WTC11 (cell line): ENCODE measurements at regions not wholly inside any gene's neighbourhood (a gene's known extent, or its start where the extent isn't known, plus 50 kb on each side); places are given as distances from the start of the nearest gene placed in this dataset.

Source experiments
- ATAC-seq: fragments of 200-7000 bp; cut with Tn5 transposase; 2 replicates; pipeline ENCODE4 v1.10.0; 2021; ENCODE audit warnings: mild to moderate bottlenecking, moderate library complexity
- CTCF ChIA-PET: fragments of 300-600 bp; sonication (Branson Sonifier 250); formaldehyde crosslinking; loops from one replicate; lab custom pipeline; 2021; ENCODE audit warnings: antibody characterized with exemption; lab: Charles Lee
- POLR2A ChIA-PET: fragments of 350-600 bp; sonication (Branson Sonifier 250); formaldehyde crosslinking; loops from one replicate; lab custom pipeline; 2021; ENCODE audit warnings: antibody characterized with exemption; lab: Charles Lee
- DNase-seq: peaks from one replicate; pipeline ENCODE4 v3.0.0; 2021; ENCODE audit warnings: low spot score
- H3K27ac Mint-ChIP-seq: 2 replicates; pipeline ENCODE4 v1.8.0; 2021; ENCODE audit warnings: mixed read lengths
- H3K27me3 Mint-ChIP-seq: 2 replicates; pipeline ENCODE4 v1.8.0; 2021; ENCODE audit warnings: low read depth, mild to moderate bottlenecking, moderate library complexity, mixed read lengths
- H3K36me3 Mint-ChIP-seq: 2 replicates; pipeline ENCODE4 v1.8.0; 2021; ENCODE audit warnings: mixed read lengths
- H3K4me1 Mint-ChIP-seq: 2 replicates; pipeline ENCODE4 v1.8.0; 2022; ENCODE audit warnings: mixed read lengths
- H3K4me3 Mint-ChIP-seq: 2 replicates; pipeline ENCODE4 v1.8.0; 2021; ENCODE audit warnings: mild to moderate bottlenecking, moderate library complexity, mixed read lengths
- H3K9me3 Mint-ChIP-seq: 2 replicates; pipeline ENCODE4 v1.8.0; 2021; ENCODE audit warnings: mixed read lengths
- AFF4 ChIP-seq: sonication (generic); formaldehyde crosslinking; IDR thresholded peaks from 2 replicates; pipeline ENCODE4 v1.8.1; 2023; ENCODE audit warnings: mild to moderate bottlenecking, missing genetic modification reagents, borderline replicate concordance
- AR ChIP-seq: fragments of 250-450 bp; sonication (Bioruptor Pico); IDR thresholded peaks from 2 replicates; pipeline ENCODE4 v1.9.0; 2021; ENCODE audit warnings: mild to moderate bottlenecking
- ATF3 ChIP-seq: sonication (generic); formaldehyde crosslinking; conservative IDR thresholded peaks from 2 replicates; pipeline ENCODE4 v1.8.1; 2022; ENCODE audit warnings: mild to moderate bottlenecking, missing genetic modification reagents
- CDX4 ChIP-seq: fragments of 250-450 bp; sonication (Bioruptor Pico); IDR thresholded peaks from 2 replicates; pipeline ENCODE4 v1.9.0; 2021; ENCODE audit warnings: moderate library complexity, mild to moderate bottlenecking, inconsistent platforms, borderline replicate concordance
- CREB1 ChIP-seq: sonication (generic); formaldehyde crosslinking; IDR thresholded peaks from 2 replicates; pipeline ENCODE4 v1.8.0; 2023; ENCODE audit warnings: mild to moderate bottlenecking, missing genetic modification reagents
- E2F4 ChIP-seq: sonication (generic); formaldehyde crosslinking; IDR thresholded peaks from 2 replicates; pipeline ENCODE4 v1.8.1; 2022; ENCODE audit warnings: low read depth, mild to moderate bottlenecking, moderate library complexity, missing genetic modification reagents, borderline replicate concordance
- FOXP1 ChIP-seq: sonication (generic); formaldehyde crosslinking; IDR thresholded peaks from 2 replicates; pipeline ENCODE4 v1.8.0; 2022; ENCODE audit warnings: missing genetic modification reagents, mild to moderate bottlenecking, moderate library complexity, borderline replicate concordance
- HMGXB4 ChIP-seq: sonication (generic); formaldehyde crosslinking; IDR thresholded peaks from 2 replicates; pipeline ENCODE4 v1.8.1; 2023; ENCODE audit warnings: mild to moderate bottlenecking, moderate library complexity, missing genetic modification reagents
- NFE2L1 ChIP-seq: sonication (generic); formaldehyde crosslinking; IDR thresholded peaks from 2 replicates; pipeline ENCODE4 v1.8.1; 2023; ENCODE audit warnings: missing genetic modification reagents
- ZNF138 ChIP-seq: sonication (generic); formaldehyde crosslinking; conservative IDR thresholded peaks from 2 replicates; pipeline ENCODE4 v1.8.1; 2022; ENCODE audit warnings: mild to moderate bottlenecking, moderate library complexity, missing genetic modification reagents
- ZNF396 ChIP-seq: fragments of 250-450 bp; sonication (Bioruptor Pico); IDR thresholded peaks from 2 replicates; pipeline ENCODE4 v1.8.0; 2021; ENCODE audit warnings: mild to moderate bottlenecking, moderate library complexity, borderline replicate concordance

GRCh38 chr3:81293156-81293555, 468.3 kb downstream of the GBE1 start:
- TF ChIP-seq HMGXB4 (CRISPR knock-in tag) (no peak), CREB1 (no peak), E2F4 (CRISPR knock-in tag) (no peak), NFE2L1 (no peak), FOXP1 (CRISPR knock-in tag) (no peak)
- no peak overlapping the region for H3K4me3 Mint-ChIP-seq
- ChIA-PET CTCF (no interaction called here), POLR2A (no interaction called here)
- no peaks in the 10 kb centered on the region for H3K4me1 Mint-ChIP-seq
- H3K36me3 Mint-ChIP-seq = no peaks in the 10 kb centered on the region
- H3K27ac Mint-ChIP-seq = no peak overlapping the region
- H3K9me3 Mint-ChIP-seq = no peaks in the 10 kb centered on the region
- DNase-seq (no peak), ATAC-seq (no peak)
- no peaks in the 10 kb centered on the region for H3K27me3 Mint-ChIP-seq

GRCh38 chr3:81291586-81291985, 469.9 kb downstream of the GBE1 start:
- H3K9me3 Mint-ChIP-seq = no peaks in the 10 kb centered on the region
- no peak for DNase-seq
- no peaks in the 10 kb centered on the region for H3K36me3 Mint-ChIP-seq
- no peak overlapping the region for H3K4me3 Mint-ChIP-seq
- POLR2A ChIA-PET = interaction anchor here (0.7 kb wide), 1 partner anchor 17 kb away, joined by 4 read pairs; no protein-coding TSS in a partner anchor
- H3K27ac Mint-ChIP-seq = no peak overlapping the region
- H3K27me3 Mint-ChIP-seq = no peaks in the 10 kb centered on the region
- TF ChIP-seq AFF4 (CRISPR knock-in tag) (no peak), CDX4 (CRISPR knock-in tag) (no peak), ZNF396 (CRISPR knock-in tag) (no peak), ZNF138 (CRISPR knock-in tag) (no peak), AR (CRISPR knock-in tag) (no peak)
- CTCF ChIA-PET = no interaction called here
- ATAC-seq = no peak
- H3K4me1 Mint-ChIP-seq = no peaks in the 10 kb centered on the region

GRCh38 chr3:81289676-81290075, 471.8 kb downstream of the GBE1 start:
- CTCF ChIA-PET = interaction anchor here (1.0 kb wide), 1 partner anchor 12 kb away, joined by 5 read pairs; no protein-coding TSS in a partner anchor
- H3K4me1 Mint-ChIP-seq = no peaks in the 10 kb centered on the region
- no peaks in the 10 kb centered on the region for H3K9me3 Mint-ChIP-seq
- no peak for DNase-seq
- H3K27me3 Mint-ChIP-seq = no peaks in the 10 kb centered on the region
- no peak for TF ChIP-seq ATF3 (CRISPR knock-in tag)
- no peak for TF ChIP-seq E2F4 (CRISPR knock-in tag)
- TF ChIP-seq, all 79 proteins: peak for 0
- H3K27ac Mint-ChIP-seq = no peak overlapping the region
- H3K36me3 Mint-ChIP-seq = no peaks in the 10 kb centered on the region
- POLR2A ChIA-PET = no interaction called here
- ATAC-seq = no peak
- no peak overlapping the region for H3K4me3 Mint-ChIP-seq
